Spinal cord (tissue), 9 donors: ENCODE measurements at regions not wholly inside any gene's neighbourhood (a gene's known extent, or its start where the extent isn't known, plus 50 kb on each side); places are given as distances from the start of the nearest gene placed in this dataset.
"Not testable (repeated sequence)": the region's sequence is repeated elsewhere in the genome, so short reads cannot be mapped to it uniquely, and the experiment has no call there.

Experiments used
- DNase-seq, 6 donors: peaks; one replicate each; pipeline versions ENCODE4 v3.0.0 to v3.0.0-alpha.2; 2013 to 2015; ENCODE audit warnings: low spot score in 6 of 6, low read depth in 4 of 6
- H3K27ac ChIP-seq: one replicate; pipeline ENCODE4 v1.5.1; 2013; ENCODE audit warnings: low read depth, low read length, control low read depth
- H3K27me3 ChIP-seq: one replicate; pipeline ENCODE4 v1.6.1; 2013; ENCODE audit warnings: low read length; ENCODE audit not compliant: control insufficient read depth, insufficient read depth
- H3K36me3 ChIP-seq: one replicate; pipeline ENCODE4 v1.6.1; 2013; ENCODE audit warnings: low read length; ENCODE audit not compliant: control insufficient read depth, insufficient read depth
- H3K4me1 ChIP-seq: one replicate; pipeline ENCODE4 v1.6.1; 2013; ENCODE audit warnings: low read length; ENCODE audit not compliant: control insufficient read depth, insufficient read depth
- H3K4me3 ChIP-seq: one replicate; pipeline ENCODE4 v1.5.1; 2013; ENCODE audit warnings: low read depth, low read length, control low read depth
- H3K9me3 ChIP-seq: one replicate; pipeline ENCODE4 v1.6.1; 2013; ENCODE audit warnings: low read length; ENCODE audit not compliant: control insufficient read depth, insufficient read depth
- WGBS: methylation state at CpG from one replicate; pipeline ENCODE4 v1.1.5; 2013; ENCODE audit warnings: missing lambda C conversion rate; ENCODE audit not compliant: insufficient coverage; 5-methylcytosine and 5-hydroxymethylcytosine counted together
- donor health status: healthy.

DNA sequence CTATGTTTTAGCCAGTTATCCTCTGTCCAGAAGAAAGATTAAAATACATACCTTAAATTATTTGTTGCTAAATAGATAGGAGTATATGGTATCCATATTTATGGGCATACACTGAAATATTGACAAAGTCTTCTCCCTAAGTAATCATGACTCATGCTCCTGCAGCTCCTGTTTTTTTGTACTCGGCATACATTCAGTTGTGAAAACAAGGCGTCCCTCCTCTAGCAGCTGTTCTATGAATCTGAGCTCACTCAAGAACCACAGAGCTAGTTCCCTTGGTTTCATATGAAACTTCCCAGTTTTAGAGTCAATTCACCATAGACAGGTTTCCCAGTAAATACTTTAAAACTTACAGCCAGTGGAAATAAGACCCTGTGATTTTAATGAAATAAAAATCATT lies 168.7 kb upstream of the CDH7 start:
- not testable (repeated sequence) for H3K4me3 ChIP-seq, H3K4me1 ChIP-seq, H3K27ac ChIP-seq, DNase-seq, H3K27me3 ChIP-seq, H3K36me3 ChIP-seq, H3K9me3 ChIP-seq
- WGBS: no CpG with 5 or more reads among the region's 2 CpGs

DNA sequence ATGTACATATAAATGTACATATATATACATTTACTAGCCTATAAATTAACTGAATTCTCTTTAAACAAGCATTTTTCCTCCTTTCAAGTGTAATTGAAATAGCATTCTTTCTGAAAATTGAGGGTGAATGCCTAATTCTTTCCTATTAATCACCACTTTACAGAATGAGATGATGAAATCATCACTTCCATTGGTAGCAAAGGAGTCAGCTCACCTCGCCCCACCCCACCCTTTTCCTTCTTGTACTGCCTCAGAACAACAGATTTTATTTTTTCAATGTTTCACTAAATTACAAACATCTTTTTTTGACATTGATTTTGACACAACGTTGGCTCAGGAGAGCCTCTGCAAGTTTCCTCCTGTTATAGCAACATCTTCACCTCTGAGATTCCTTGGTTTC lies 181.9 kb upstream of the CDH7 start:
- no peaks in the 10 kb centered on the region for H3K9me3 ChIP-seq
- no peaks in the 10 kb centered on the region for H3K36me3 ChIP-seq
- no peak overlapping the region for H3K4me3 ChIP-seq
- H3K4me1 ChIP-seq: no peaks in the 10 kb centered on the region
- H3K27me3 ChIP-seq: no peaks in the 10 kb centered on the region
- DNase-seq: no peak
- H3K27ac ChIP-seq: no peak overlapping the region
- 85% methylated on average over 2 of the region's 2 CpGs for WGBS

DNA sequence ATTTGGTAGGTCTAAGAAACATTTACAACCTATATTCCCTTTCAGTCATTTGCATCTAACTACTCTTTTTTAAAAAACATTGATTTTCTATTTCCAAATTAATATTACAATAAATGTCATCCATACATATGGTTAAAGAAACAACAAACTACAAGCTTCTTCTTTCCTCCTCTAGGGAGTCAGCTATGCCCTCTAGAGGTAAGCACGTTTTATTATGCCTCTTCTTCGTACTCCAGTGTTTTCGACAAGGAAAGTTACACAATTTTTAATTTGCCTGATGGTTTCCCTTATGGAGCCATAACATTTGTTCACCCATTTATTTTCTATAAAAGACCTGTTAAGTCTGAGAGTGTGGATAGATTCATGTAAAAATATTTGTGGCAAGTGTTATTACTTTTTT lies 183.4 kb upstream of the CDH7 start:
- no peaks in the 10 kb centered on the region for H3K36me3 ChIP-seq
- no peaks in the 10 kb centered on the region for H3K27me3 ChIP-seq
- H3K4me3 ChIP-seq: no peak overlapping the region
- no CpG with 5 or more reads among the region's 3 CpGs for WGBS
- DNase-seq: peak in 2 of 6 donors; percentile 43 to 48
- H3K4me1 ChIP-seq: no peaks in the 10 kb centered on the region
- no peak overlapping the region for H3K27ac ChIP-seq
- H3K9me3 ChIP-seq: no peaks in the 10 kb centered on the region

DNA sequence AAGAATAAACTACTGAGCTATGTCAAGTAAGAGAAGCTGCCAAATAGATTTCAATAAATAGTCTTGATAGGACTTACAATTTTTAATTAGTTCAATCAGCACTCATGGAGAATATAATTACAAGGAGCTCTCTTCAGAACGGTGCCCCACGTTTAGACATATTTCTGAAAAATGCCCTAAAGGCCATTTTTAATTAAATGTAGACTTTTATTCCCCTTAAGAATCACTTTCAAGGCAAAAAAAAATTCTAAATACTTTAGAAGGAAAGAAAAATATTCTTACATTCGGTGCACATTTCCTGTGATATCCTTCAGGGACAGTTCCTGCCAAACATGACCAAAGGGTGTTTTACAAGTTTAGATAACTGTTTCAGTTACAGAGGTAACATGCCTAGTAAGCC lies 202.5 kb upstream of the CDH7 start:
- Histone ChIP-seq H3K36me3 (no peaks in the 10 kb centered on the region), H3K4me3 (no peak overlapping the region), H3K27me3 (no peaks in the 10 kb centered on the region), H3K27ac (no peak overlapping the region), H3K9me3 (no peaks in the 10 kb centered on the region), H3K4me1 (no peaks in the 10 kb centered on the region)
- DNase-seq: peak in 1 of 6 donors; percentile 9
- WGBS: no CpG with 5 or more reads among the region's 3 CpGs

DNA sequence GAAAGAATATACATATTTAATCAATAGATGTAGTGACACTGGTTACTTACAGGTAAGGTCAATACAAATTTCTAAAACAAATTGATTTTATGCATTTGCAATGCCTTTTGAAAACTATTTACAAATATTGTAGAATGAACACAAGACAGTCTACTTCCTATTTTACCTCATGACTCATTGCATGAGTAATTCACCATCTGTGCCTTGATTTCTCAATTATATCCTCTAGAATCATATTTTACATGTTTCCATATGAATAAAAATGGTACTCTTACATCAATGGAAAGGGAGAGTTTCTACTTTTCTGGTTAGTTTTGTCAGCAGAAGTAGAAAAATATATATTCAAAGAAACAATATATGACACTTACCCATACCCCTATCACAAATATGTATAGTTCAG lies 203.8 kb upstream of the CDH7 start:
- Histone ChIP-seq H3K4me1 (no peaks in the 10 kb centered on the region), H3K9me3 (no peaks in the 10 kb centered on the region), H3K27me3 (no peaks in the 10 kb centered on the region), H3K27ac (no peak overlapping the region), H3K36me3 (no peaks in the 10 kb centered on the region), H3K4me3 (no peak overlapping the region)
- DNase-seq: no peak

DNA sequence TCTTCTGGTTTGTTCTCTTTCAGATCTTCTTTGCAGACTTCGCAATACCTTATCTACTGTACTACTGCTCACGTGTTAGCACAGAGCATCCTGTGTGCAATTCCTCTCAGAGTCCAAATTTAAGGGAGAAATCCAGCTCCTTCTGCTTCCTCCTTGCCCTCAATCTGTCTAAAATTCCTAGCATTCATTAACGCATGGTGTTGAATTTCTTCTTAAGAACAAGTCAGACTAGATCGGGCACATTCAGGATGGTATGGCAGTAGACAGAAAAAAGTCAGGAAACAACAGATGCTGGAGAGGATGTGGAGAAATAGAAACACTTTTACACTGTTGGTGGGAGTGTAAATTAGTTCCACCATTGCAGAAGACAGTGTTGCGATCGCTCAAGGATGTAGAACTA lies 206.1 kb upstream of the CDH7 start:
- H3K4me1 ChIP-seq: no peaks in the 10 kb centered on the region
- no peak overlapping the region for H3K27ac ChIP-seq
- no peaks in the 10 kb centered on the region for H3K9me3 ChIP-seq
- WGBS: 92% methylated on average over 3 of the region's 6 CpGs
- H3K36me3 ChIP-seq: no peaks in the 10 kb centered on the region
- DNase-seq: no peak
- no peak overlapping the region for H3K4me3 ChIP-seq
- no peaks in the 10 kb centered on the region for H3K27me3 ChIP-seq

DNA sequence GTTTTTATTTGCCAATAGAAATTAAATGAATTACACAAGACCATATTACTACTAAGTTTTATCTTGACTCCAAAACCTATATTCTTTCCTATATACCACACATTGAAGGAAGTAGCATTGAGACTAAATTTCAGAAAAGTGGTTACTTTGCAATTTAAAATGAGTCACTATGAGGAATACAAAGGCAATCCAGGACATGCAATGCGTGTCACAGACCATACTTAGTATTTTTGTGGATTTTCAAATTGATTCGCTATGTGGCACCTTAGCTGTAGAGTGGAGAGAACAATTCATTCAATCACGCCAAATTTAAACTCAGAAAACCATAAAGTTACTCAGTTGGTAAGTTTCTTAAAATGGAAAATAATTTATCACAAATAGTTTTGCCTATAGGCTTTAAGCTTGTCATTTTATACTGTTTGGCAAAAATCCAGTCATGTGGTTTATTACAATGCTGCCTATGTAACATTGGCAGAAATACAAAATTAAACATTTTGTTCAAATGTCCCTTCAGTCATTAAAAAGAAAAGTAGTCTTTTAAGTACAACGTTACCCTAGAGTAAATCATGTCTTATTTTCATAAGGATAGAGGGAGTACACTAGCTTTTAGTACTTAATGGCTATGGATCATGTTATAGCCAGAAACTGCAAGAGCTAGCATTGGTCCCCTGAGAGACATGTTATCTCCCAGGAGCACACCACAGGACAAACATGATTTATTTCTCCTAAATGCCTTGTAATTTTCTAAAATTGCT lies 222.8 kb upstream of the CDH7 start:
- no CpG with 5 or more reads among the region's 4 CpGs for WGBS
- H3K4me3 ChIP-seq: no peak overlapping the region
- H3K36me3 ChIP-seq: no peaks in the 10 kb centered on the region
- H3K4me1 ChIP-seq: no peaks in the 10 kb centered on the region
- no peaks in the 10 kb centered on the region for H3K9me3 ChIP-seq
- DNase-seq: peak in 2 of 6 donors; percentile 1 to 49
- H3K27ac ChIP-seq: no peak overlapping the region
- peaks cover 2% of the 10 kb centered on the region for H3K27me3 ChIP-seq

DNA sequence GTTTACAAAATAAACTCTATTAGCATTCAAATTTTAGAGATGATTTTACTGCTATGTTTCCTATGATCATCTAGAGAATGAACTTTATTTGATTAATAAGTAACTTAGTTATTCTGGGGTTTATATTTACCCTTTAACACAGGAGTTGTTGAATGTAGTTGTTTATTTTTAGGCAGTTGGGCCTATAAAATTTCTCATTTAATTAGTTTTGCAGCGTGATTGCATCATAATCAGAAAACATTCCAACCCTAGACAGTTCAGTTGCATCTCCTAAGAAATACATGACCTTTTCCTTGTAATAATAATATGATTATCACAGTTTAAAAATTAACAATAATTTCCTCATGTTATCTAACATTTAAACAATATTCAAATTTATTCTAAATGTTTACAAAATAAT lies 224.7 kb upstream of the CDH7 start:
- no peak overlapping the region for H3K4me3 ChIP-seq
- DNase-seq: no peak
- peaks cover 2% of the 10 kb centered on the region for H3K27me3 ChIP-seq
- no CpG with 5 or more reads among the region's 1 CpG for WGBS
- no peaks in the 10 kb centered on the region for H3K9me3 ChIP-seq
- H3K36me3 ChIP-seq: no peaks in the 10 kb centered on the region
- no peak overlapping the region for H3K27ac ChIP-seq
- no peaks in the 10 kb centered on the region for H3K4me1 ChIP-seq

DNA sequence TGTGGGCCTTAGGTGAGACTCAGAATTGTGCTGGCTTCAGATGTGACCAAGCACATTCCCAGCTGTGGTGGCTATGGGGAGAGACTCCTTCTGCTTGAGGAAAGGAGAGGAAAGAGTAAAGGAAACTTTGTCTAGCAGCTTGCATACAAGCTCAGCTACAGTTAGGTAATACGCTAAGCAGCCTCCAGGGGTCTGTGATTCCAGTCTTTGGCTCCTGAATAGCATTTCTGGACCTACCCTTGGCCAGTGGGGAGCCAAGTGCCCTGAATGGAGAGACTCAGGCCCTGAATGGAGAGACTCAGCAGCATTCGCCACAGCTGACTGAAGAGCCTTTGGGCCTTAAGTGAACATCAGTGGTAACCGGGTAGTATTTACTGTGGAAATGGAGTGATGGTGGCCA lies 227.4 kb upstream of the CDH7 start:
- DNase-seq: no peak
- Histone ChIP-seq H3K27me3 (peaks cover 2% of the 10 kb centered on the region), H3K27ac (no peak overlapping the region), H3K9me3 (no peaks in the 10 kb centered on the region), H3K36me3 (no peaks in the 10 kb centered on the region), H3K4me3 (no peak overlapping the region), H3K4me1 (no peaks in the 10 kb centered on the region)
- WGBS: 82% methylated on average over 3 of the region's 3 CpGs

DNA sequence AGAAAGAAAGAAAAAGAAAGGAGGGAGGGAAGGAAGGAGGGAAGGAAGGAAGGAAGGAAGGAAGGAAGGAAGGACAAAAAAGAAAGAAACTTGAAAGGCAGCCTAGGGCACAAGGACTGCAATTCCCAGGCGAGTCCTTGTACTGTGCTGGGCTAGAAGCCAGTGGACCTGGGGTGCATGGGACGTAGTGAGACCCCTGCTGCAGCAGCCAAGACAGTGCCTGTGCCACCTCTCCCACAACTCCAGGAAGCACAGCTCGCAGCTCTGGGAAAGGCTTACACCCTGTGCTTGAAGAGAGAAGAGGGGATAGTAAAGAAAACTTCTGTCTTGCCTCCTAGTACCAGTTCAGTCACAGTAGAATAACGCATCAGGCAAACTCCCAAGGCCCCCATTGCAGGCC lies 227.9 kb upstream of the CDH7 start:
- no peak overlapping the region for H3K27ac ChIP-seq
- 94% methylated on average over 3 of the region's 4 CpGs for WGBS
- H3K4me1 ChIP-seq: no peaks in the 10 kb centered on the region
- peaks cover 2% of the 10 kb centered on the region for H3K27me3 ChIP-seq
- no peaks in the 10 kb centered on the region for H3K36me3 ChIP-seq
- no peak overlapping the region for H3K4me3 ChIP-seq
- no peak for DNase-seq
- H3K9me3 ChIP-seq: no peaks in the 10 kb centered on the region
